Neural progenitor cell (in vitro differentiated cells): ENCODE measurements at regions not wholly inside any gene's neighbourhood (a gene's known extent, or its start where the extent isn't known, plus 50 kb on each side); places are given as distances from the start of the nearest gene placed in this dataset.

Experiments used
- CTCF ChIP-seq: fragments of 200-600 bp; sonication (generic); IDR thresholded peaks from 2 replicates; pipeline ENCODE4 v1.5.1; 2017; ENCODE audit warnings: antibody characterized with exemption, mild to moderate bottlenecking
- EZH2 ChIP-seq: fragments of 200-600 bp; sonication (generic); IDR thresholded peaks from 2 replicates; pipeline ENCODE4 v1.6.1; 2017; ENCODE audit warnings: antibody characterized with exemption, mild to moderate bottlenecking, moderate library complexity
- EZH2phosphoT487 ChIP-seq: fragments of 200-600 bp; sonication (generic); IDR thresholded peaks from 2 replicates; pipeline ENCODE4 v1.6.1; 2017; ENCODE audit warnings: antibody characterized with exemption

DNA sequence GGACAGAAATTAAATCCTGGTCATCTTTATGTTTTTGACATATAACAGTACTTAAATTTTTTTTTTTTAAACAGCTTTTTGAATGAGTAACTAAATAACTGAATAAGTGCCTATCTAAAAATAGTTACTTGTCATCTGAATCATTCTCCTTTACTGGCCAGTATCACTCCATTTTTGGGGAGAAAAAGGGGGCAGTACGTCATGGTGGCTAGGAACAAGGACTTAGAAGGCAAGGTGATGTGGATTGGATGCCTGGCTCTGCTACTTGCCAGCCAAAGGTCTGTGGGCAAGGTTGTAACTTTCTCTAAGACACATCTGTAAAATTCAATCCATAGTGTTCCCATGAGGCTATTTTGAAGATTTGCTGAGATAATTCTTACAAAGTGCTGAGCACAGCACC is 220.4 kb upstream of the DEPDC1 start:
- no peak for TF ChIP-seq CTCF
- no peak for TF ChIP-seq EZH2
- no peak for TF ChIP-seq EZH2phosphoT487
